PC-9 (cell line): ENCODE measurements at regions not wholly inside any gene's neighbourhood (a gene's known extent, or its start where the extent isn't known, plus 50 kb on each side); places are given as distances from the start of the nearest gene placed in this dataset.

ENCODE experiments used
- CTCF ChIP-seq: fragments of 200-600 bp; sonication (generic); conservative IDR thresholded peaks from 2 replicates; pipeline ENCODE4 v1.6.1; 2017; ENCODE audit warnings: mixed run types, antibody characterized with exemption, mild to moderate bottlenecking, moderate library complexity
- EZH2 ChIP-seq: fragments of 200-600 bp; sonication (generic); IDR thresholded peaks from 2 replicates; pipeline ENCODE4 v1.8.0; 2017; ENCODE audit warnings: antibody characterized with exemption, low read depth

GRCh38 chr13:106183410-106184065 lies 351.9 kb downstream of the EFNB2 start:
- TF ChIP-seq CTCF (no peak), EZH2 (no peak)
